ENCODE measurements at regions not wholly inside any gene's neighbourhood (a gene's known extent, or its start where the extent isn't known, plus 50 kb on each side); places are given as distances from the start of the nearest gene placed in this dataset.

DNA sequence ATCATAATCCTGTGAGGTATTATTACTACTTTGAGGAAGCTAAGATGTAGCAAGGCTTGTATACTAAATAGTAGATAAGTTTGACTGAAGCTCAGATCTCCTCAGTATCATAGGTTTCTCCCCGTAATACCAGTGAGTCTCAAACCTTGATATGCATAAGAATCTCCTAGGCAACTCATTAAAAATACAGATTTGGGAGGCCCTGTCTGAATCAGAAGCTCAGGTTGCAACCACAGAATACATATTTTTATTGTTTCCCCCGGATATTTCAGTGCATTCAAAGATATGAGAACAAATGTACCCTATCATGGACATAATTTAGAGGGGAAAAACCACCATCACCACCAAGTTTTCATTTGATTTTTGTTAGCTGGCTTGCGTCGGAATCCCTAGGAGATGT, 242.1 kb upstream of the C2CD4B start:
- H3K4me2 ChIP-seq (ENCODE audit: extremely low read depth, insufficient read depth, low read length): no peak overlapping the region
- H3K36me3 ChIP-seq (ENCODE audit: control insufficient read depth, insufficient read depth, low read length): no peaks in the 10 kb centered on the region
- no peaks in the 10 kb centered on the region for H3K27me3 ChIP-seq (ENCODE audit: control insufficient read depth, insufficient read depth, low read length)
- no peak overlapping the region for H3K27ac ChIP-seq (ENCODE audit: insufficient read depth, low read length)
- peaks cover 3% of the 10 kb centered on the region for H3K79me2 ChIP-seq (ENCODE audit: control insufficient read depth, insufficient read depth, low read length)
- no peak overlapping the region for H3K4me3 ChIP-seq (replicated peaks in 1 of 4; ENCODE audit: control extremely low read depth in 1 of 4, insufficient read depth in 1 of 4, low read depth in 3 of 4, low read length in 4 of 4)
- no peaks in the 10 kb centered on the region for H3K9me3 ChIP-seq (ENCODE audit: control insufficient read depth, insufficient read depth, low read depth, low read length)
- H2AFZ ChIP-seq (ENCODE audit: low read length): no peak overlapping the region
- H3K9ac ChIP-seq (ENCODE audit: insufficient read depth, low read length): no peak overlapping the region
- DNase-seq (ENCODE audit: low read depth in 2 of 2): peak in 1 of 2 donors; percentile 27
- H4K20me1 ChIP-seq (ENCODE audit: control insufficient read depth, extremely low read depth, insufficient read depth, low read length): no peaks in the 10 kb centered on the region
- peaks cover 8% of the 10 kb centered on the region for H3K4me1 ChIP-seq (ENCODE audit: control insufficient read depth, extremely low read depth, insufficient read depth, low read length)
- TF ChIP-seq, protein P1, sequence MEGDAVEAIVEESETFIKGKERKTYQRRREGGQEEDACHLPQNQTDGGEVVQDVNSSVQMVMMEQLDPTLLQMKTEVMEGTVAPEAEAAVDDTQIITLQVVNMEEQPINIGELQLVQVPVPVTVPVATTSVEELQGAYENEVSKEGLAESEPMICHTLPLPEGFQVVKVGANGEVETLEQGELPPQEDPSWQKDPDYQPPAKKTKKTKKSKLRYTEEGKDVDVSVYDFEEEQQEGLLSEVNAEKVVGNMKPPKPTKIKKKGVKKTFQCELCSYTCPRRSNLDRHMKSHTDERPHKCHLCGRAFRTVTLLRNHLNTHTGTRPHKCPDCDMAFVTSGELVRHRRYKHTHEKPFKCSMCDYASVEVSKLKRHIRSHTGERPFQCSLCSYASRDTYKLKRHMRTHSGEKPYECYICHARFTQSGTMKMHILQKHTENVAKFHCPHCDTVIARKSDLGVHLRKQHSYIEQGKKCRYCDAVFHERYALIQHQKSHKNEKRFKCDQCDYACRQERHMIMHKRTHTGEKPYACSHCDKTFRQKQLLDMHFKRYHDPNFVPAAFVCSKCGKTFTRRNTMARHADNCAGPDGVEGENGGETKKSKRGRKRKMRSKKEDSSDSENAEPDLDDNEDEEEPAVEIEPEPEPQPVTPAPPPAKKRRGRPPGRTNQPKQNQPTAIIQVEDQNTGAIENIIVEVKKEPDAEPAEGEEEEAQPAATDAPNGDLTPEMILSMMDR (conservative IDR thresholded peaks at IDR 0.05 in 1 of 2, IDR thresholded peaks at IDR 0.05 in 1 of 2; ENCODE audit: low read depth in 1 of 2, low read length in 2 of 2): no peak
- TF ChIP-seq EZH2 (IDR thresholded peaks at IDR 0.05; ENCODE audit: low read length, missing control alignments): no peak

DNA sequence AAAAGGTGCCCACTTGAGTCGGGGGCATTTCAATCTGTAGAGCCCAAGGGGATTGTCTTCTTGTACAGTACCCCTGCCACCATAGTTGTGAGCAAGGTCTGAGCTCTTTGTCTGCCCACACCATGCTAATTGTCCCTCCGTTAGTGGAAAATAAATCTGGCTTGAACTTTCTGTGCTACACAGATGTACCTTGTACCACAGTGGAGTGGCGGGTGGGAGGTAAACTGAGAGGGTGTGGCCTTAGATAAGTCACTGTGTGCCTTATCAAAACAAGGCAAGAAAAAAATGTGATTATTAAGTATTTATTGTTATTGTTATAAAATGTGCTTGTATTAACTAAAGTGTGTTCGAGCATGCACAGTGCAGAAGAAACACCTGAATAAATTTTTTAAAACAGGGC, 242.9 kb upstream of the C2CD4B start:
- no peak overlapping the region for H3K9ac ChIP-seq (ENCODE audit: insufficient read depth, low read length)
- peaks cover 8% of the 10 kb centered on the region for H3K4me1 ChIP-seq (ENCODE audit: control insufficient read depth, extremely low read depth, insufficient read depth, low read length)
- no peaks in the 10 kb centered on the region for H3K36me3 ChIP-seq (ENCODE audit: control insufficient read depth, insufficient read depth, low read length)
- H3K27me3 ChIP-seq (ENCODE audit: control insufficient read depth, insufficient read depth, low read length): no peaks in the 10 kb centered on the region
- no peak overlapping the region for H3K27ac ChIP-seq (ENCODE audit: insufficient read depth, low read length)
- TF ChIP-seq EZH2 (IDR thresholded peaks at IDR 0.05; ENCODE audit: low read length, missing control alignments): no peak
- TF ChIP-seq, protein P1 (conservative IDR thresholded peaks at IDR 0.05 in 1 of 2, IDR thresholded peaks at IDR 0.05 in 1 of 2; ENCODE audit: low read depth in 1 of 2, low read length in 2 of 2): no peak
- no peak overlapping the region for H3K4me3 ChIP-seq (replicated peaks in 1 of 4; ENCODE audit: control extremely low read depth in 1 of 4, insufficient read depth in 1 of 4, low read depth in 3 of 4, low read length in 4 of 4)
- H3K4me2 ChIP-seq (ENCODE audit: extremely low read depth, insufficient read depth, low read length): no peak overlapping the region
- DNase-seq (ENCODE audit: low read depth in 2 of 2): no peak
- H2AFZ ChIP-seq (ENCODE audit: low read length): no peak overlapping the region
- H3K9me3 ChIP-seq (ENCODE audit: control insufficient read depth, insufficient read depth, low read depth, low read length): no peaks in the 10 kb centered on the region
- peaks cover 3% of the 10 kb centered on the region for H3K79me2 ChIP-seq (ENCODE audit: control insufficient read depth, insufficient read depth, low read length)
- H4K20me1 ChIP-seq (ENCODE audit: control insufficient read depth, extremely low read depth, insufficient read depth, low read length): no peaks in the 10 kb centered on the region

DNA sequence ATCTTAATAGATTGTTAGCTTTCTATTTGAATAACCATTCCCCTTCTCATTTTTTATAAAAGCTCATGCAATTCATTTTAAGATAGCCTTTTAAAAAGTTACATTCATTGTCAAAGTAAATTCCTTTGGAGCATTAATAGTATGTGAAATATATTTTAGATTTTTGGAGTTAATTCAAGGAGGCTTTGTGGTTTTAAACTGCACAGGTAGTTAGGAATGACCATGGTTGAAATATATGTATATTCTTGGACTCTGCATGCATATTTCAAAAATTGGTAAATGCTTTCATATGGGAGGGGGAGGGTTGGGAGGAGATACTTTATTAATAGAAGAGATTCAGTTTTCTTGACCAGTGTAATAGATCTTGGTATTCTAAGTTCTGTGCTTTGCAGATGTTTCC, 244.4 kb upstream of the C2CD4B start:
- no peak for DNase-seq (ENCODE audit: low read depth in 2 of 2)
- peaks cover 3% of the 10 kb centered on the region for H3K79me2 ChIP-seq (ENCODE audit: control insufficient read depth, insufficient read depth, low read length)
- H3K4me2 ChIP-seq (ENCODE audit: extremely low read depth, insufficient read depth, low read length): no peak overlapping the region
- H4K20me1 ChIP-seq (ENCODE audit: control insufficient read depth, extremely low read depth, insufficient read depth, low read length): no peaks in the 10 kb centered on the region
- H3K27ac ChIP-seq (ENCODE audit: insufficient read depth, low read length): no peak overlapping the region
- no peaks in the 10 kb centered on the region for H3K9me3 ChIP-seq (ENCODE audit: control insufficient read depth, insufficient read depth, low read depth, low read length)
- no peak overlapping the region for H3K9ac ChIP-seq (ENCODE audit: insufficient read depth, low read length)
- H2AFZ ChIP-seq (ENCODE audit: low read length): no peak overlapping the region
- no peaks in the 10 kb centered on the region for H3K27me3 ChIP-seq (ENCODE audit: control insufficient read depth, insufficient read depth, low read length)
- TF ChIP-seq, protein P1 (conservative IDR thresholded peaks at IDR 0.05 in 1 of 2, IDR thresholded peaks at IDR 0.05 in 1 of 2; ENCODE audit: low read depth in 1 of 2, low read length in 2 of 2): no peak
- no peak for TF ChIP-seq EZH2 (IDR thresholded peaks at IDR 0.05; ENCODE audit: low read length, missing control alignments)
- H3K4me1 ChIP-seq (ENCODE audit: control insufficient read depth, extremely low read depth, insufficient read depth, low read length): peaks cover 11% of the 10 kb centered on the region
- H3K4me3 ChIP-seq (replicated peaks in 1 of 4; ENCODE audit: control extremely low read depth in 1 of 4, insufficient read depth in 1 of 4, low read depth in 3 of 4, low read length in 4 of 4): no peak overlapping the region
- no peaks in the 10 kb centered on the region for H3K36me3 ChIP-seq (ENCODE audit: control insufficient read depth, insufficient read depth, low read length)

Data from fibroblast of lung (primary cell).